ENCODE measurements at regions not wholly inside any gene's neighbourhood (a gene's known extent, or its start where the extent isn't known, plus 50 kb on each side); places are given as distances from the start of the nearest gene placed in this dataset.
"Not testable (repeated sequence)": the region's sequence is repeated elsewhere in the genome, so short reads cannot be mapped to it uniquely, and the experiment has no call there.

DNA sequence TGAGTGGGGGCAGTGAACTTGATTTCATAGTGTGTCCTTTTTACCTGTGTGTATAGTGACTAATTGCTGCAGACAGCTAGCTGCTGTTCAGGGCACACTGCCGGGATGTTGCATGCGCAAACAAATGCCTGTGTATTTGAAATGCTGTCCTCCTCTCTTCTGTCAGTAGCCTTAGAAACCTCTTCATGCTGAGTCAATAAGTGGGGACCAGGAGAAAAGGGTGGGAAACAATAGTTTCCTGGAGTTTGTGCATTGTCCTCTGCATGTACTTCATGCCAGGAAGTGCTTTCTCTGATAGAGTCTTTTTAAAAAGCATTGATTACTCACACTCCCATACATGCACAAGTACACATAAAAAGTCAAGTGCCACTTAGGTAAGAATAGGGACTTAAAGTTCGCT, 1183.7 kb upstream of the CELF2 start:
- in situ Hi-C loops (cut with HindIII; ENCODE audit: low pct_unique_long_range_greater_than_20kb, low sequenced_read_pairs) = no loop called here
- no peak for DNase-seq (ENCODE audit: low read depth)

DNA sequence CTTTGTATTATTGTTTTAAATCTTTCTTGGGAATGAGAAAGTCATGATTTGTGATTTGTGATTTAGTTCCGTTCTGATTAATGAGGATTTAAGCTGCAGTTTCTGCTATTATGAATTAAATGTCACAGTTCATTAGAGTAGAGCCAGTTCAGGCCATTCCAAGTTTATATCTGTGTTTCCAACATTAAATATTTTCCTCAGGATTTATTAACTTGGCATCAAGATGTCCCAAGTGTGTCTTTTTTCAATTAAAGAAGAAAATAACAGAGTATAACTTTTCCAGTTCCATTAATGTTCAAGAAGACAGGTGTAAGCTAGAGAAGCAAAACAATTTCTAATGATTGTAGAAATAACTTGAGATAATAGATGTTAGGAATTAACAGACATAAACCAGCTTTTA, 1183.2 kb upstream of the CELF2 start:
- no peak for DNase-seq (ENCODE audit: low read depth)
- in situ Hi-C loops (cut with HindIII; ENCODE audit: low pct_unique_long_range_greater_than_20kb, low sequenced_read_pairs) = no loop called here

DNA sequence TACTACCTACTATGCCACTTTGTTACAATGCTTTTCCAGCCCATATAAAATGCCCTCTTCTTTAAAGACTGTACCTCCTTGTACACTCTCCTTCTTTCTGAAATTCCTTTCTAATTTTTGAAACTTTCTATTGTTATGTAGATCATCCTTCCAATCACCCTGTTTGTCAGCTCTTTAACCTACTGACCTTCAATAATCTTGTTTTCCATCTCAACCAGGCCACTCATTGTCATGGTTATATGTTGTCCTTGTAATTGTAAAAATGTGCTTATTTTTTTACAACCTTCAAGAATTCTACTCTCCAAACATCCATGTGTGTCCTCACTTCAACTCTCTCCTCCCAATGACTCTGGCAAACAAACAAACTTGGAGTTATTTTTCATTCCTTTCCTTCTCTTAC, 1172.6 kb upstream of the CELF2 start:
- in situ Hi-C loops (cut with HindIII; ENCODE audit: low pct_unique_long_range_greater_than_20kb, low sequenced_read_pairs) = no loop called here
- DNase-seq (ENCODE audit: low read depth) = no peak

DNA sequence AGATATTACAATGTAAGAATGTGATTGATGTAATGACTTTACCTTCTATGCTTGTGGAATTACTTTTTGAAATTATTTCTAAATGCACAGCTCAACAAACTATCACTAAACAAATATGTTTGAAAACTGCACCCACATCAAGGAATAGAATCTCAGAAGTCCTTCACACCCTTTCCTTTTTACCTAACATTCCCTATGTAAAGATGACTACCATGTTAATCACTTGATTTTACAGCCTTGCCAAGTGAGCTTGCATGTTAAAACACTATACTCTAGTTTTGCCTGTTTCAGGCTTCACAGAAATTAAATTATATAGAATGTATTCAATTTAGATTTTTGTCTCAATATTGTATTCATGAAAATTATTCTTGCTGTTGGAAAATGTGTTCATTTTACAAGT, 1169.4 kb upstream of the CELF2 start:
- in situ Hi-C loops (cut with HindIII; ENCODE audit: low pct_unique_long_range_greater_than_20kb, low sequenced_read_pairs) = no loop called here
- no peak for DNase-seq (ENCODE audit: low read depth)

DNA sequence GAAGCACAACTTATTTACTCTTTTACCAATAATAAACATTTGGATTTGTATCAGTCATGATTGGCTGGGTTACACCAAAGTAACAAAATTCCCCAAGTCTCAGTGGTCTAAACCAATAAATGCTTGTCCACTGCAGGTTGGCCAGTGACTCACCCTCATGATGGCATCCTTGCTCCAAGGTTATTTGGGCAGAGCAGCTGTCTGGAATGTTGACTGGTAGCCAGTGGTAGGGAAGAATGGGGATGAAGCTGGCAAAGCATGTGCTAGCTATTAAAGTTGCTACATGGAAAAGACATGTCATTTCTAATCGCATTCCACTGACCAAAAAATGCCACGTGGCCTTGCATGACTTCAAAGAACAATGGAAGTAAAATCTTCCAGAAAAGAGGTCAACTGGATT, 1168.7 kb upstream of the CELF2 start:
- DNase-seq (ENCODE audit: low read depth) = no peak
- in situ Hi-C loops (cut with HindIII; ENCODE audit: low pct_unique_long_range_greater_than_20kb, low sequenced_read_pairs) = no loop called here

DNA sequence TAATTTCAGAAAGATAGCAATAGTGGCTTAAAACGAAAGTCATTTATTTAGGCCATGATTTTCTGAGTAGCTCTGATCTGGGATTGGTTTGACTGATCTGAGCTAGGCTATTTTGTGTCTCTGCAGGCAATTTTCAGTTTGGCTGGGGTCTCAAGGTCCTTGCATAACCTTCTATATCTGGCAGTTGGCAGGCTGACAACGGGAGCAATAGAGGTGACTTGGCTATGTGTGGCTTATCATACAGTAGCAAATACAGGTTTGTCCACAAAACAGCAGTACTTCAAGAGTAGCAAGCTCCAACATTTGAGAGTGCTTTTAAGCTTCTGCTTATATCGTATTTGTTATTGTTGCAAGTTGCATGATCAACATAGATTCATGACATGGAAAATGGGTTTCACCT, 1167.3 kb upstream of the CELF2 start:
- in situ Hi-C loops (cut with HindIII; ENCODE audit: low pct_unique_long_range_greater_than_20kb, low sequenced_read_pairs) = no loop called here
- no peak for DNase-seq (ENCODE audit: low read depth)

DNA sequence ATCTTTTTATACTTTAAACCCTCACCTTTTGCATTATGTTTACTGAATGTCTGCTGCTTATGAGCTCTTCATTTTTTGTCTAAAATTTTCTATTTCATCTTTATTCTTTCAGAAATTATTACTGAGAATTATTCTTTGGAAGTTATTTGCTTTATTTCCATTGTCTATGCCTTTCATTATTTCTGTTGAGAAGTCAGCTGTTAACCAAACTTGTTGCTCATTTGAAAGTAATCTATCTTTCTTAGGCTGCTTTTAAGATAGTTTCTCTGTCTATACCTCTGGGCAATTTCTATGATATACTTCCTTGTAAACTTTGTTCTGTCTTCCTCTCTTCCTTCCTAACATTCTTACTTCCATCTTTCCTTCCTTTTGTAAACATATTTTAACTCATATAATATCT, 1165.9 kb upstream of the CELF2 start:
- no peak for DNase-seq (ENCODE audit: low read depth)
- in situ Hi-C loops (cut with HindIII; ENCODE audit: low pct_unique_long_range_greater_than_20kb, low sequenced_read_pairs) = no loop called here

DNA sequence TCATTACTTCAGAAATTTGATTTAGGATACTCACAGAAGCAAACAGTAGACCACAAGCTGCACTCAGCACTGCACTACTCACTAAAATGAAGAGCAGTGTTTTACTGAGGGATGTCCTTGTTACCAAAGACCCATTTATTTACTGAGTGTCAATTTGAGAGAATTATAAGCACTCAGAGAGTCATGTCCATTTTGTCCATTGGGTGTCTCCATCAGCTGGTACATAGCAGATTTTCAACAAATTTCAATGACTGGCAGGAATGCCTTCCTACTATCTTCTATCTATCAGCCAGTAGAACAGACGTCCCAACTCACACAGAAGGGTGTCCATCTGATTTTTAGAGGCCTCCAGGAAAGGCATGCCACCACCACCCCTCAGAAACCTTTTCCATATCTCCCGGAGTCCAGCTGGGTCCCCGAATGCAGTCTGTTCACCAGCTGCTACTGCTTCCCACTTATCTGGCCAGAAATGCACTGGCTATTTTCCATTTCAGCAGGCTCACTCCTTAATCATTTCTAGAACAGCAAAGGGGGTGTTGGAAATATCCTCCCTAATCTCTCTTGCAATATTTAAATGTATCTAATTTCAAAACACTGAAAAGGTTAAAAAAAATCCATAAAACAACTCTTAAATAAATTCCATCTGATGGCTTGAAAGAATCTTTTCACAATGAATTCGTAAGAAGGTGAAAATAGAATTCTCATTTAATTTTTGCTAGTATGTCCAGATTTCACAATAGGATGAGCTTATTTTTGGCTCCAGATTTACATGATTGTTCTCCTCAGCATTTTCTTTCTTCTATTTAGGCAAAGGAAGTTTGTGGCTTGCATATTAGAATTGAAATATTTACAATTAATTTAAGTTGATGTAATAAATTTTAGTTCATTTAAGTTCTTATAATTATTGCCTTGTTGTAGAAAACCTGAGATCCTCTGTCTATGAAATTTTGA, 1164.0 kb upstream of the CELF2 start:
- in situ Hi-C loops (cut with HindIII; ENCODE audit: low pct_unique_long_range_greater_than_20kb, low sequenced_read_pairs) = no loop called here
- no peak for DNase-seq (ENCODE audit: low read depth)

DNA sequence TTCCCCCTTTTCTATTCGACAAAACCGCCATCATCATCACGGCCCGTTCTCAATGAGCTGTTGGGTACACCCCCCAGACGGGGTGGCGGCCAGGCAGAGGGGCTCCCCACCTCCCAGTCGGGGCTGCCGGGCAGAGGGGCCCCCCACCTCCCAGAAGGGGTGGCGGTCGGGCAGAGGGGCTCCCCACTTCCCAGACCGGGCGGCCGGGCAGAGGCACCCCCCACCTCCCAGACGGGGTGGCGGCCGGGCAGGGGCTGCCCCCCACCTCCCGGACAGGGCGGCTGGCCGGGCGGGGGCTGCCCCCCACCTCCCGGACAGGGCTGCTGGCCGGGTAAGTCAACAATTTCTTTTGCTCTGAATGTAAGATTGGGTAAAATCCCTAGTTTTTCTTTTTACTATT, 1162.2 kb upstream of the CELF2 start:
- in situ Hi-C loops (cut with HindIII; ENCODE audit: low pct_unique_long_range_greater_than_20kb, low sequenced_read_pairs); DNase-seq (ENCODE audit: low read depth): not testable (repeated sequence)

DNA sequence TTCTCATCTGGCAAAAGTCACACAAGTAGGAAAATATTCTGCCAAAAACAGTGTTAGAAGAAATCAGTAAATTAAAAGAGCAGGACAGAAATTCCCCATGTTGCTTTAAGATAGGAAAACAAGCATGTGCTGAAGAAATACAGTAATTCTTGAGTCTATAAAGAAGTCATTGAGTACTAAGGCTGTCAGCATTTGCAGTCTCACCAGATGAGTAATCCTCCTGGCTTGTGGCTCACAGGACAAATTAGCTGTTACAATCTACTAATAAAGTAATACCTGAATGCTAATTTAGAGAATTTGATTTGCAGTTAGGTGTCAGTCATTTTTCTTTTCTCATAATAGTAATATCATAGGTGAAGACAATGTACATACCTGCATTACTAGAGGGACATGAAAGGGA, 1158.9 kb upstream of the CELF2 start:
- in situ Hi-C loops (cut with HindIII; ENCODE audit: low pct_unique_long_range_greater_than_20kb, low sequenced_read_pairs) = no loop called here
- no peak for DNase-seq (ENCODE audit: low read depth)

DNA sequence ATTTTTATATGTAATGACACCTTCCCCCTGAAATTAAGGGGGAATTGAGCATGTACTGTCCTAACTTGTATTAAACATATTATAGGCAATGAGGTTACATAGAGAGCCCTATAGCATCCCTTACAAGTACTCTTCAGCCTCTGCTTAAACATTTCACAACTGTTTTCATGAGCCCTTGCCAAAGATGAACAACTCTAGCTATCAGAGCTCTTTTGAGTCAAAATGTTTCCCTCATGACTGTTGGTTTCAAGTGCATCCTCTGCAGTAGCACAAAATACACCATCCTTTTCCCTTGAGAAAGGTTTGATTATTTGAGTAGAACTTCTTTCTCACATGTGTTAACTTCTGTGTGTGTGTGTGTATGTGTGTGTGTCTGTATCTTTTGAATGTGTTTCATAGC, 1157.6 kb upstream of the CELF2 start:
- DNase-seq (ENCODE audit: low read depth) = no peak
- in situ Hi-C loops (cut with HindIII; ENCODE audit: low pct_unique_long_range_greater_than_20kb, low sequenced_read_pairs) = no loop called here

DNA sequence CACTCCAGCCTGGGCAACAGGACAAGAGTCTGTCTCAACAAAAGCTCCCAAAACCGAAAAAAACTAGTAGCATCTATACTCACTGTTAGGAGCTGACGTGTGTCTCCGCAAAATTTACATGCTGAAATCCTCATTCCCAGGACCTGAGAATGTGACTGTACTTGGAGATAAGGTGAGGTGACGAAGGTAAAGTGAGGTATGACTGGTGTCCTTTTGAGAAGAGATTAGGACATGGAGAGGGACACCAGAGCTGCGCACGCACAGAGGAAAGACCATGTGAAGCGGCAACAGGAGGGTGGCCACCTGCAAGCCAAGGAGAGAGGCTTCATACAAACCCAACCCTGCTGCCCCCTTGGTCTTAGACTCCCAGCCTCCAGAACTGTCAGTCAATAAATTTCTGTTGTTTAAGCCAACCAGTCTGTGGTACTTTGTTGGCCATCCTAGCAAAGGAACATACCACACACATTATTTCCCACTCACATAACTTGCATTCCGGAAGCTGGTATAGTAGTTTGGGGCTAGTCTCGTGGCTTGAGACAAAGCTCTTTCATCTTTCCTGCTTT, 1154.0 kb upstream of the CELF2 start:
- in situ Hi-C loops (cut with HindIII; ENCODE audit: low pct_unique_long_range_greater_than_20kb, low sequenced_read_pairs) = no loop called here
- DNase-seq (ENCODE audit: low read depth) = no peak

DNA sequence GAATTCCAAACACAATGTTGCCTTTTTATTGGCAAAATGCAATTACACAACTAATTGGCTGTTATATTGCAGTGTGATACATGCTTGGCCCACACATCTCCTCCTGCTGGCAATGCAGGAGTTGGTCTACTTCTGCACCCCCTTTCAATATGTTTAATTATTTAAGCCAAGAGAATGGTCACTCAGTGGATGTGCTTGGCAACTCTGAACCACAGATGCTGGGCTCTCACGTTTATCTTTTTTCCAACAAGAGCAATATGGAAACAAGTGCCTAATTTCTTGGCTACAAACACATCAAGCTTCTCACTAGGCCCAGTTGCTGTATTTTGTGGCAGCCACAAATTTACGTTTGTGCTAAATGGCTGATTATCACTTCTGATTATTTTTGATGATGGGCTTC, 1149.2 kb upstream of the CELF2 start:
- no peak for DNase-seq (ENCODE audit: low read depth)
- in situ Hi-C loops (cut with HindIII; ENCODE audit: low pct_unique_long_range_greater_than_20kb, low sequenced_read_pairs) = no loop called here

DNA sequence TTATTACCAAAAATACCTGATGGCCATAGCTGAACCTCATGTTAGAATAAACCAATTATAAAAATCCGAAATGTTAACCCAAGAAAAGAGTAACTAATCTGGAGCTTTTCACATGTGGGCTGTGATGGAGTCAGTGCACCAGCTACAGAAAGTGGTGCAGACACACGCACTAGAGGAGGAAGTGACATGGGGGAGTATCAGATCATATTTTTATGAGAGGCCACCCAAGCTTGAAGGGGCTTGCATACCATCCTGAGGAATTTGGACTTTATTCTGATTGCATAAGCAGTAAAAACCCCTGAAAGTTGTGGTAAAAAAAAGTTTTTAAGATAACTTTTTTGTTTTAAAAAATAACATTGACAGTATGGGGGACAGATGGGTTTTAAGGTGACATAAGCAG, 1148.5 kb upstream of the CELF2 start:
- DNase-seq (ENCODE audit: low read depth) = no peak
- in situ Hi-C loops (cut with HindIII; ENCODE audit: low pct_unique_long_range_greater_than_20kb, low sequenced_read_pairs) = no loop called here

DNA sequence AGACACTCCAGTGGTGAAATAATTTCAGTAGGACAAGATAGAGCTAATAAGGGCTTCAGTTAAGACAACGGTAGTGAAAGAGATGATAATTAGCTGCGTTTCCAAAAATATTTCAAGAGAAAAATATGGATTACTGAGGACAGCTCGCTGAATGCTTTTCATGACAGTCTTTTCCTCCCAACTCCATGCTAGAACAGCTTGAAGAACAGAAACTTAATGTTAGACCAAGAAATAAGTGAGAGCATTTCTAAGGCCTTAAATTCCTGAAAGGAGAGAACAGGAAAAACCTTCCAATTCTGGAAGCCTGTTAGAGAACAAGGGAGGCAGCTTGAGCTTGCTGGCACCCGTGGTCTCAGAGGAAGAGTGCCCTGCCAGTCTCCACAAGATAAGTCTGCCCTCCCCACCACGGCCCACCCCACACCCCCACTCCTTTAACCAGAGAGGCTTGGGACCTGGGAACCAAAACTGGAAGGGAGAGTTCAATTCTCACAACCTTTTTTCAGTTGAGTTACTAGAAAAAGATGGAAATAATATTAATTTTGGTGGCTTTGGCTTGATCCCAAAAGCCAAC, 1148.0 kb upstream of the CELF2 start:
- in situ Hi-C loops (cut with HindIII; ENCODE audit: low pct_unique_long_range_greater_than_20kb, low sequenced_read_pairs) = no loop called here

DNA sequence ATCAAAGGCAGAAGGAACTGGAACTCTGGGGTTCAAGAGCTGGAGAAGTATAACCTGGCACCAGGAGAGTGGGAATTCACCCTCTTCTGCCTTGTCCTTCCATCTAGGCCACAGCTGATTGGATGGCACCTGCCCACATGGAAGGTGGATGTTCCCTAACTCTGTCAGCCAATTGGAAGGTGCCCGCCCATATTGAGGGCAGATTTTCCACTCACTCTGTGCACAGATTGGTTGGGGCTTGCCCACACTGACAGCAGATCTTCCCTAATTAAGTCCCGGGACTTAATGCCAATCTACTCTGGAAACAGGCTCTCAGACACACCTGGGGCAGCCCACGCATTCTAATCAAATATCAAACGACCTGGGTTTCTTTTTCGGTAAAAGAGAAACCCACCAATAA, 1142.3 kb upstream of the CELF2 start:
- in situ Hi-C loops (cut with HindIII; ENCODE audit: low pct_unique_long_range_greater_than_20kb, low sequenced_read_pairs) = no loop called here
- DNase-seq (ENCODE audit: low read depth) = no peak

More for the DNA sequence above, 1148.0 kb upstream of the CELF2 start:
- no peak for DNase-seq (ENCODE audit: low read depth)

DNA sequence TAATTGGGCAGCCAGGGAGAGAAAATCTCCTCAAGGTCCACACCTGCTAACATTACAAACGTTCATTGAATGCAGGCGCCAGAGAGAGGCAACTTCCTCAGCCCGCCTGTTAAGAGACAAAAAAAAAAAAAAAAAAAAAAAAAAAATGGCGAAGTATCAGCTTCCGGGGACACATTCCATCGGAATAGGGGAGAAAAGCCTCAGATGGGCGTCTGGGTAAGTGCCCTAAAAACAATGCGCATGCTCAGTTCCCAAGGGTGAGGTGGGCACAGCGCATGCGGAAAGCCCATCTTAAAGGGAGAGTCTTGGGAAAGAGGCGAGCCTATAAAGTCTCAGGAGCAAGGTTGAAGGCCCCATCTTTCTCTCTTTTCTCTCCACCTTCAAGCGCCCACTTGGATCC, 1139.7 kb upstream of the CELF2 start:
- in situ Hi-C loops (cut with HindIII; ENCODE audit: low pct_unique_long_range_greater_than_20kb, low sequenced_read_pairs) = no loop called here
- no peak for DNase-seq (ENCODE audit: low read depth)

DNA sequence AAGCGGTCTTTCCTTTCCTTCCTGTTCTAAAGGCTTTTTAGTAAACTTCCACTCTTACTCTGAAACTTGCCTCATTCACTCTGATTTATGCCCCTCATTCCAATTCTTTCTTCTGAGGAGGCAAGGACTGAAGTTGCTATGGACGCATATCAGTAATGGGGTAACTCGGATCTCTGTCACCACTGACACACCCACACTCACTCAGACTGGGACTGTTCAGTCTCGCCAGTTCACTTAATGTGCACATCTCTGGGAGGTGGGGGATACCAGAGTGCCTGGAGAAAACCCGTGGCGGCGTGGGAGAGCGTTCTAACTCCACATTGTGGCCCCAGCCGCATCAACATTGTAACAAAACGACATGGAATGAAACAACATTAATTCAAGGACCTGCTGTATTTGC, 1139.3 kb upstream of the CELF2 start:
- DNase-seq (ENCODE audit: low read depth) = no peak
- in situ Hi-C loops (cut with HindIII; ENCODE audit: low pct_unique_long_range_greater_than_20kb, low sequenced_read_pairs) = no loop called here

DNA sequence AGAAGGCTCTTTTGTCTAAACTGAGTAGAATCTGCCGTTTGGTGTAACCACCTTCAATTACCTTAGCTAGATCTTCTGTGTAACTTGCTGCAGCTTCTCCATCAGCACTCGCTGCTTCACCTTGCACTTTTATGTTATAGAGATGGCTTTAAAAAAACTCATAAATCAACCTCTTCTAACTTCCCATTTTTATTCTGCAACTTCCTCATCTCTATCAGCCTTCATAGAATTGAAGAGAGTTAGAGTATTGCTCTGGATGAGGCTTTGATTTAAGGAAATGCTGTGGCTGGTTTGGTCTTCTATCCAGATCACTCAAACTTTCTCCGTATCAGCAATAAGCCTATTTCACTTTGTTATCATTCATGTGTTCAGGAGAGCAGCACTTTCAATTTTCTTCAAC, 1131.9 kb upstream of the CELF2 start:
- no peak for DNase-seq (ENCODE audit: low read depth)
- in situ Hi-C loops (cut with HindIII; ENCODE audit: low pct_unique_long_range_greater_than_20kb, low sequenced_read_pairs) = no loop called here

DNA sequence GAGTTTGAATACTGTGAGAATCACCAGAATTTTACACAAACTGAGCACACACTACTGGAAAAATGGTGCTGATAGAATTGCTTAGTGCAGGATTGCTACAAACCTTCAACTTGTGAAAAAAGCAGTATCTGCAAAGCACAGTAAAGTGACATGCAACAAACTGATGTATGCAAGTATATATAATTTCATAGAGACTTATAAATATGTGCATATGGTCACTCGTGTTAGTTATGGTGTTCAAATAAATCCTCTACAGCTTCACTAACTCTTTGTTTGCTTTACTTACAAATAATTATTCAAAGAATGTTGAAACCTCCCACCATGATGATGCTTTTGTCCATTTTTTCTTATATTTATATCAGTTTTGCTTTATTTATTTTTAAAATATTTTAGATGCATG, 1130.9 kb upstream of the CELF2 start:
- in situ Hi-C loops (cut with HindIII; ENCODE audit: low pct_unique_long_range_greater_than_20kb, low sequenced_read_pairs) = no loop called here
- no peak for DNase-seq (ENCODE audit: low read depth)

All from Caki2 (cell line).